GM23338 (cell line): ENCODE measurements at regions not wholly inside any gene's neighbourhood (a gene's known extent, or its start where the extent isn't known, plus 50 kb on each side); places are given as distances from the start of the nearest gene placed in this dataset.

Experiments used
- ATAC-seq: fragments of 200-7000 bp; cut with Tn5 transposase; 3 replicates; pipeline ENCODE4 v1.9.1; 2020
- DNase-seq: peaks from one replicate; pipeline ENCODE4 v3.0.0-alpha.2; 2015; ENCODE audit warnings: low spot score
- H2AFZ ChIP-seq: fragments of 200-600 bp; sonication (generic); 2 replicates; pipeline ENCODE4 v1.8.0; 2016; ENCODE audit warnings: antibody characterized with exemption, mild to moderate bottlenecking, moderate library complexity
- H3F3A ChIP-seq: fragments of 200-600 bp; sonication (generic); replicated peaks from 2 replicates; pipeline ENCODE4 v1.8.0; 2017; ENCODE audit warnings: antibody characterized with exemption, mixed run types, low read depth
- H3K27ac ChIP-seq: fragments of 200-600 bp; sonication (generic); 2 replicates; pipeline ENCODE4 v1.6.1; 2016; ENCODE audit warnings: low read depth
- H3K27me3 ChIP-seq: fragments of 200-600 bp; sonication (generic); 2 replicates; pipeline ENCODE4 v1.8.0; 2016; ENCODE audit warnings: mild to moderate bottlenecking, mixed run types, moderate library complexity; ENCODE audit not compliant: insufficient read depth
- H3K36me3 ChIP-seq: fragments of 200-600 bp; sonication (generic); 2 replicates; pipeline ENCODE4 v1.8.0; 2016; ENCODE audit warnings: mild to moderate bottlenecking; ENCODE audit not compliant: insufficient read depth
- H3K4me1 ChIP-seq: fragments of 200-600 bp; sonication (generic); 2 replicates; pipeline ENCODE4 v1.8.0; 2016; ENCODE audit warnings: mild to moderate bottlenecking, moderate library complexity; ENCODE audit not compliant: insufficient read depth
- H3K4me2 ChIP-seq: fragments of 200-600 bp; sonication (generic); 2 replicates; pipeline ENCODE4 v1.7.1; 2017; ENCODE audit warnings: mixed run types
- H3K4me3 ChIP-seq: fragments of 200-600 bp; sonication (generic); 2 replicates; pipeline ENCODE4 v1.6.1; 2016; ENCODE audit warnings: mixed run types
- H3K79me2 ChIP-seq: fragments of 200-600 bp; sonication (generic); replicated peaks from 2 replicates; pipeline ENCODE4 v1.8.0; 2017; ENCODE audit warnings: mild to moderate bottlenecking; ENCODE audit not compliant: insufficient read depth
- H3K9me2 ChIP-seq: fragments of 200-600 bp; sonication (generic); 2 replicates; pipeline ENCODE4 v1.8.0; 2017; ENCODE audit not compliant: insufficient read depth
- H4K20me1 ChIP-seq: fragments of 200-600 bp; sonication (generic); replicated peaks from 2 replicates; pipeline ENCODE4 v1.8.0; 2017; ENCODE audit warnings: mild to moderate bottlenecking; ENCODE audit not compliant: insufficient read depth
- H3K27ac Mint-ChIP-seq: 2 replicates; pipeline ENCODE4 v1.8.0; 2020; ENCODE audit warnings: inconsistent platforms, mild to moderate bottlenecking, moderate library complexity, mixed read lengths
- H3K27me3 Mint-ChIP-seq: 3 replicates; pipeline ENCODE4 v1.8.0; 2022; ENCODE audit warnings: low read depth, mild to moderate bottlenecking, moderate library complexity, mixed read lengths, inconsistent platforms; ENCODE audit not compliant: insufficient read depth, poor library complexity
- H3K36me3 Mint-ChIP-seq: 3 replicates; pipeline ENCODE4 v1.8.0; 2021; ENCODE audit warnings: low read depth, mild to moderate bottlenecking, inconsistent platforms, moderate library complexity, mixed read lengths
- H3K4me1 Mint-ChIP-seq: 3 replicates; pipeline ENCODE4 v1.8.0; 2020; ENCODE audit warnings: mild to moderate bottlenecking, inconsistent platforms, mixed read lengths
- H3K4me3 Mint-ChIP-seq: 3 replicates; pipeline ENCODE4 v1.8.0; 2021; ENCODE audit warnings: moderate library complexity, mild to moderate bottlenecking, inconsistent platforms, mixed read lengths
- H3K9me3 Mint-ChIP-seq: 3 replicates; pipeline ENCODE4 v1.8.0; 2020; ENCODE audit warnings: moderate library complexity, mild to moderate bottlenecking, inconsistent platforms, mixed read lengths
- EZH2phosphoT487 ChIP-seq: fragments of 200-600 bp; sonication (generic); IDR thresholded peaks from one replicate; pipeline ENCODE4 v1.8.1; 2018; ENCODE audit warnings: antibody characterized with exemption; ENCODE audit not compliant: unreplicated experiment
- JUNB ChIP-seq: IDR thresholded peaks from one replicate; pipeline ENCODE4 v1.6.1; 2016; ENCODE audit warnings: antibody characterized with exemption; ENCODE audit not compliant: unreplicated experiment
- POLR2AphosphoS5 ChIP-seq: IDR thresholded peaks from 2 replicates; pipeline ENCODE4 v1.6.1; 2016; ENCODE audit warnings: antibody characterized with exemption, low read depth
- STAT1 ChIP-seq: IDR thresholded peaks from one replicate; pipeline ENCODE4 v1.6.1; 2016; ENCODE audit warnings: antibody characterized with exemption; ENCODE audit not compliant: unreplicated experiment
- ZNF114 ChIP-seq: fragments of 250-450 bp; sonication (Bioruptor Pico); IDR thresholded peaks from 2 replicates; pipeline ENCODE4 v1.5.0; 2020; ENCODE audit warnings: mild to moderate bottlenecking, moderate library complexity
- ZNF462 ChIP-seq: fragments of 250-450 bp; sonication (Bioruptor Pico); IDR thresholded peaks from 2 replicates; pipeline ENCODE4 v1.5.0; 2020; ENCODE audit warnings: mild to moderate bottlenecking, moderate library complexity
- TF ChIP-seq, protein P1 (sequence below): IDR thresholded peaks from 2 replicates; pipeline ENCODE4 v1.6.1; 2016; ENCODE audit warnings: antibody characterized with exemption

GRCh38 chr10:83636826-83637225 is 502.5 kb upstream of the GHITM start:
- no peak for ATAC-seq
- Histone ChIP-seq H3K36me3 (no peaks in the 10 kb centered on the region), H3K4me2 (no peak overlapping the region), H3K27me3 (no peaks in the 10 kb centered on the region), H3K27ac (no peak overlapping the region), H4K20me1 (no peaks in the 10 kb centered on the region), H3K9me2 (no peaks in the 10 kb centered on the region), H3K79me2 (no peaks in the 10 kb centered on the region), H3F3A (no peaks in the 10 kb centered on the region), H2AFZ (no peak overlapping the region), H3K4me1 (no peaks in the 10 kb centered on the region), H3K4me3 (no peak overlapping the region)
- Mint-ChIP-seq H3K4me3 (no peak overlapping the region), H3K36me3 (no peaks in the 10 kb centered on the region), H3K9me3 (no peaks in the 10 kb centered on the region), H3K4me1 (peaks cover 4% of the 10 kb centered on the region; the same call in 2 of the 3 replicates), H3K27ac (no peak overlapping the region), H3K27me3 (no peaks in the 10 kb centered on the region)
- no peak for DNase-seq
- no peak for TF ChIP-seq JUNB
- no peak for TF ChIP-seq EZH2phosphoT487
- TF ChIP-seq STAT1: no peak
- TF ChIP-seq, protein P1, sequence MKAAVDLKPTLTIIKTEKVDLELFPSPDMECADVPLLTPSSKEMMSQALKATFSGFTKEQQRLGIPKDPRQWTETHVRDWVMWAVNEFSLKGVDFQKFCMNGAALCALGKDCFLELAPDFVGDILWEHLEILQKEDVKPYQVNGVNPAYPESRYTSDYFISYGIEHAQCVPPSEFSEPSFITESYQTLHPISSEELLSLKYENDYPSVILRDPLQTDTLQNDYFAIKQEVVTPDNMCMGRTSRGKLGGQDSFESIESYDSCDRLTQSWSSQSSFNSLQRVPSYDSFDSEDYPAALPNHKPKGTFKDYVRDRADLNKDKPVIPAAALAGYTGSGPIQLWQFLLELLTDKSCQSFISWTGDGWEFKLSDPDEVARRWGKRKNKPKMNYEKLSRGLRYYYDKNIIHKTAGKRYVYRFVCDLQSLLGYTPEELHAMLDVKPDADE: no peak
- TF ChIP-seq ZNF462: no peak
- TF ChIP-seq ZNF114 (CRISPR knock-in tag): no peak
- no peak for TF ChIP-seq POLR2AphosphoS5
